GM19463 (cell line): ENCODE measurements at regions not wholly inside any gene's neighbourhood (a gene's known extent, or its start where the extent isn't known, plus 50 kb on each side); places are given as distances from the start of the nearest gene placed in this dataset.
"Not testable (repeated sequence)": the region's sequence is repeated elsewhere in the genome, so short reads cannot be mapped to it uniquely, and the experiment has no call there.

ENCODE experiments used
- ATAC-seq: cut with Tn5 transposase; IDR thresholded peaks from one replicate; pipeline ENCODE4 v1.9.1; 2021; ENCODE audit warnings: mild to moderate bottlenecking, moderate library complexity; ENCODE audit not compliant: unreplicated experiment

- ATAC-seq: no peak
These were observed 228.4 kb upstream of the RSPO3 start for GRCh38 chr6:126890055-126890454.

GRCh38 chr6:126891158-126891557, 227.3 kb upstream of the RSPO3 start:
- ATAC-seq: no peak

- not testable (repeated sequence) for ATAC-seq
These were observed 225.6 kb upstream of the RSPO3 start for GRCh38 chr6:126892869-126893268.

GRCh38 chr6:126897758-126898157, 220.7 kb upstream of the RSPO3 start:
- ATAC-seq: no peak

- ATAC-seq: no peak
These were observed 214.3 kb upstream of the RSPO3 start for GRCh38 chr6:126904176-126904575.

- no peak for ATAC-seq
These were observed 212.6 kb upstream of the RSPO3 start for GRCh38 chr6:126905917-126906316.

GRCh38 chr6:126907312-126907711, 211.2 kb upstream of the RSPO3 start:
- ATAC-seq: no peak

- no peak for ATAC-seq
These were observed 210.5 kb upstream of the RSPO3 start for GRCh38 chr6:126907996-126908395.

- ATAC-seq: peak; percentile 49
These were observed 209.0 kb upstream of the RSPO3 start for GRCh38 chr6:126909493-126909892.

GRCh38 chr6:126913651-126914050, 204.8 kb upstream of the RSPO3 start:
- ATAC-seq: no peak

GRCh38 chr6:126914172-126914571, 204.3 kb upstream of the RSPO3 start:
- no peak for ATAC-seq

- no peak for ATAC-seq
These were observed 203.7 kb upstream of the RSPO3 start for GRCh38 chr6:126914801-126915200.

- ATAC-seq: no peak
These were observed 198.5 kb upstream of the RSPO3 start for GRCh38 chr6:126919947-126920346.

- ATAC-seq: no peak
These were observed 194.7 kb upstream of the RSPO3 start for GRCh38 chr6:126923807-126924206.

- ATAC-seq: no peak
These were observed 191.5 kb upstream of the RSPO3 start for GRCh38 chr6:126926926-126927325.

- ATAC-seq: no peak
These were observed 190.6 kb upstream of the RSPO3 start for GRCh38 chr6:126927841-126928240.

- ATAC-seq: no peak
These were observed 181.0 kb upstream of the RSPO3 start for GRCh38 chr6:126937426-126937825.

GRCh38 chr6:126939784-126940183, 178.7 kb upstream of the RSPO3 start:
- ATAC-seq: no peak

- ATAC-seq: no peak
These were observed 176.7 kb upstream of the RSPO3 start for GRCh38 chr6:126941751-126942150.

- no peak for ATAC-seq
These were observed 174.0 kb upstream of the RSPO3 start for GRCh38 chr6:126944512-126944911.

GRCh38 chr6:126945150-126945685, 173.3 kb upstream of the RSPO3 start:
- ATAC-seq: no peak

GRCh38 chr6:126945812-126946360, 172.6 kb upstream of the RSPO3 start:
- no peak for ATAC-seq

- ATAC-seq: no peak
These were observed 171.4 kb upstream of the RSPO3 start for GRCh38 chr6:126947070-126947469.
